Prostate gland (tissue), 2 donors: ENCODE measurements at regions not wholly inside any gene's neighbourhood (a gene's known extent, or its start where the extent isn't known, plus 50 kb on each side); places are given as distances from the start of the nearest gene placed in this dataset.

Experiments used
- POLR2A ChIP-seq: fragments of 450-650 bp; IDR thresholded peaks from one replicate; pipeline ENCODE4 v1.6.1; 2016; ENCODE audit warnings: antibody characterized with exemption, mild to moderate bottlenecking
- POLR2AphosphoS5 ChIP-seq: sonication (generic); formaldehyde crosslinking; IDR thresholded peaks from one replicate; pipeline ENCODE4 v1.6.1; 2017; ENCODE audit warnings: antibody characterized with exemption
- TF ChIP-seq, protein P1 (sequence below), 4 experiments: fragments of 200-600 bp in 2 of 4; fragments of 450-650 bp in 2 of 4; sonication (generic) in 2 of 4; IDR thresholded peaks; 1 replicate in 3 of 4; 2 replicates in 1 of 4; pipeline ENCODE4 v1.5.1; 2016 to 2019; ENCODE audit warnings: antibody characterized with exemption in 4 of 4, mild to moderate bottlenecking in 2 of 4, moderate library complexity in 2 of 4

DNA sequence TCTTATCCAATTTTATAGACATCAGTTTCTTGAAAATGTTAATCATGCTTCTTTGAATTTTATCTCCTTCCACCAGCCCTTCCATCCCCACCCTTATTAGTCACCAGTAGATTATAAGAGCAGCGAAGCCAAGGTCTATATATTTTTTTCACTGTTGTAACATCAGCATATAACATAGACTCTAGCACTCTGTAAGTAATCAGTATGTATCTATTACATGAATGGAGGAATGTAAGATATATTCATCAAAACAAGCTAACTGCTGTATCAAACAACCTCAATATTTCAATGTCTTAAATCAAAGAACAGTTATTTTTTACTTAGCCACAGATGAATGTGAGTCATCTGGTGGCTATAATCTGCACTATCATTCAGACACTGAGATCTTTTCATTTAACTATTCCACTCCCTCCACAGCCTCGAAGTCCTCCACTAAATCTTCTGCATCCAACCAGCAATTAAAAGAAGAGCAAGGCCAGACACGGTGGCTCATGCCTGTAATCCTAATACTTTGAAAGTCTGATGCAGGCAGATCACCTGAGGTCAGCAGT, 178.9 kb downstream of the CENPC start:
- TF ChIP-seq, protein P1, sequence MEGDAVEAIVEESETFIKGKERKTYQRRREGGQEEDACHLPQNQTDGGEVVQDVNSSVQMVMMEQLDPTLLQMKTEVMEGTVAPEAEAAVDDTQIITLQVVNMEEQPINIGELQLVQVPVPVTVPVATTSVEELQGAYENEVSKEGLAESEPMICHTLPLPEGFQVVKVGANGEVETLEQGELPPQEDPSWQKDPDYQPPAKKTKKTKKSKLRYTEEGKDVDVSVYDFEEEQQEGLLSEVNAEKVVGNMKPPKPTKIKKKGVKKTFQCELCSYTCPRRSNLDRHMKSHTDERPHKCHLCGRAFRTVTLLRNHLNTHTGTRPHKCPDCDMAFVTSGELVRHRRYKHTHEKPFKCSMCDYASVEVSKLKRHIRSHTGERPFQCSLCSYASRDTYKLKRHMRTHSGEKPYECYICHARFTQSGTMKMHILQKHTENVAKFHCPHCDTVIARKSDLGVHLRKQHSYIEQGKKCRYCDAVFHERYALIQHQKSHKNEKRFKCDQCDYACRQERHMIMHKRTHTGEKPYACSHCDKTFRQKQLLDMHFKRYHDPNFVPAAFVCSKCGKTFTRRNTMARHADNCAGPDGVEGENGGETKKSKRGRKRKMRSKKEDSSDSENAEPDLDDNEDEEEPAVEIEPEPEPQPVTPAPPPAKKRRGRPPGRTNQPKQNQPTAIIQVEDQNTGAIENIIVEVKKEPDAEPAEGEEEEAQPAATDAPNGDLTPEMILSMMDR (IDR thresholded peaks at IDR 0.05) = no peak
- TF ChIP-seq POLR2A (no peak), POLR2AphosphoS5 (no peak)
